GM18507 (cell line): ENCODE measurements at regions not wholly inside any gene's neighbourhood (a gene's known extent, or its start where the extent isn't known, plus 50 kb on each side); places are given as distances from the start of the nearest gene placed in this dataset.

Source experiments
- DNase-seq: peaks from one replicate; pipeline ENCODE4 v3.0.0; 2011; ENCODE audit warnings: low read depth; ENCODE audit not compliant: insufficient read length; ENCODE audit errors: extremely low spot score
- FAIRE-seq: peaks from 2 replicates; lab custom pipeline; 2011; peaks lifted over from hg19 to GRCh38; lab: Jason Lieb, UNC

DNA sequence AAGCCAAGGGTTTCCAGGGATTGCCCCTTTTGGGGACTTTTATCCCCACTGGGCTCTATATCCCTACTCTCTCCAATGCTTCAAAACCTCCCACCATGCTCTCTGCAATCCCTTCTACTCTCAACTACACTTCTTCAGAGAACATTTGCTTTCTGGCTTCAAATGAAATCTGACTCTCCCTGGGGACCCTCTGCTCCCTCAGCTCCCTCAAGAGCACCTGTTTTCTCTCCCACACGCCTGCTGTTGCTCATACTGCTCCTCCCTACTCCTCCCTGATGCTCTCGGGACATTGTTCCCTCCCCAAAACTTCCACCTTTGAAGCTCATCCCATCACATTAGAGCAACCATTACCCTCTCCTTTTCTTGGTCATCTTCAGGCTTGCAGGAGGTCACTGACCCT lies 344.9 kb downstream of the CDK5RAP2 start:
- DNase-seq (no peak), FAIRE-seq (no peak)

DNA sequence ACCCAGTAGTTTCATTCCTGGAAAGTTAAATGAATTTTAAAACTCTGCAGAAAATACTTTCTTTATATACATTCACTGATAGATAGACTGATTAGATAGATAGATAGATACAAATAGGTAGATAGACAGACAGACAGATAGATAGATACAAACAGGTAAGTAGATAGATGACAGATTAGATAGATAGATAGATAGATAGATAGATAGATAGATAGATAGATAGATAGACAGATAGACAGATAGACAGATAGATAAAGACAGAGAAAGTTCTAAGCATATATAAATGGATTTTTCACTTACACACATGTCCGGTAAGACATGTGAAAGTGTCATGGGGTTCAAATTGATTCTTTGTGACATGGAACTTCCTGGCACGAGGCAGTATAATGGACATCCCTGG lies 349.7 kb downstream of the CDK5RAP2 start:
- FAIRE-seq (no peak), DNase-seq (no peak)

DNA sequence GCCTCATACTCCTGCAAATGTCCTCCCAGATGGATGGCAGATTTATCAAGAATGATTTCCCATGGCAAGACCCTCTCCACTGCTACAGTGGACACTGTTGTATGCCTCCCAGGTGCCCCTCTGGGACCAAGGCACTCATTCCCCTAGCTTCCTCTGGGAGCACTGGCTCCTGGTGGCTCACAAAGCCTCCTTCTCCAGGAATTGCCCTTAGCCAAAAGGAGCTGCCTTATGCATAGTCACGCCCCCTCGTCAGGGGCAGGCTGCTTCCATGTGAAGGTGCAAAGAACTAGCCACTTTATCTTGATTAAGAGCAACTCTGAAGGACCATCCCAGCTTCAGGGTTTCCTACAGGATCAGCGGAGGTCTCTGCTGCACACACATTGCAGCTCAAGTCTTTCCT lies 358.1 kb downstream of the CDK5RAP2 start:
- FAIRE-seq: no peak

DNA sequence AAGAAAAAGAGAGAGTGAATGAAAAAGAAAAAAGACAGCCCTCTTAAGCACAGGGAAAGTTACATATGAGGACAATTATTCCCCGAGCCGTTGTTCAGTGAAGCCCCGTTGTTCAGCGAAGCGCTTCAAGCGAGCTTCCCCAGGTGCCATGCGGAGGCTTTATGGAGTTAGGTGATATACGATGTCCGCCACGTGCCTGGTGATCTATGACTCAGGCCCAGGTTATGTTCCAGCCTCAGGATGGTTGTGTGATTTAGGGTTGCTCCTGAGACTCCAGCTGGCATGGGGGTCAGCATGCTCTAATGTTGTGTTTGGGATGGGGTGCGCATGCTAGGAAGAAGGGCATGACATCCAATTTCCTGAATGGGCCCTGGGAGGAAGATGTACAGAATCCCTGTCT lies 365.6 kb downstream of the CDK5RAP2 start:
- DNase-seq (no peak), FAIRE-seq (no peak)

More for the DNA sequence above, 358.1 kb downstream of the CDK5RAP2 start:
- no peak for DNase-seq

DNA sequence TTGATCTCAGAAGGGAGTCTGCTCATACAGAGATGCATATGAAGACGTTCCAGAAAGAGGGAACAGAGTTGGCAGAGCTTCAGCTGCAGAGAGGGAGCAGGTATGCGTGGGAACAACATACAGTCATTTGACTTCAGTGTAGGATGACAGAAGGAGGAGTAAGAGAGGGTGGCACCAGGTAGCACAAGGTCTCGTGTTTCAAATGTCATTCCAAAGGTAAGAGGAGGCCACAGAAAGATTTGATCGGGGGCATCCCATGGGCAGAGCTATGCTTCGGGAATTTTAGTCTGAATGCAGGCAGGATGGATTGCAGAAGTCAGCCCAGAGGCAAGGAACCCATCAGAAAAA lies 367.1 kb downstream of the CDK5RAP2 start:
- DNase-seq (no peak), FAIRE-seq (no peak)

DNA sequence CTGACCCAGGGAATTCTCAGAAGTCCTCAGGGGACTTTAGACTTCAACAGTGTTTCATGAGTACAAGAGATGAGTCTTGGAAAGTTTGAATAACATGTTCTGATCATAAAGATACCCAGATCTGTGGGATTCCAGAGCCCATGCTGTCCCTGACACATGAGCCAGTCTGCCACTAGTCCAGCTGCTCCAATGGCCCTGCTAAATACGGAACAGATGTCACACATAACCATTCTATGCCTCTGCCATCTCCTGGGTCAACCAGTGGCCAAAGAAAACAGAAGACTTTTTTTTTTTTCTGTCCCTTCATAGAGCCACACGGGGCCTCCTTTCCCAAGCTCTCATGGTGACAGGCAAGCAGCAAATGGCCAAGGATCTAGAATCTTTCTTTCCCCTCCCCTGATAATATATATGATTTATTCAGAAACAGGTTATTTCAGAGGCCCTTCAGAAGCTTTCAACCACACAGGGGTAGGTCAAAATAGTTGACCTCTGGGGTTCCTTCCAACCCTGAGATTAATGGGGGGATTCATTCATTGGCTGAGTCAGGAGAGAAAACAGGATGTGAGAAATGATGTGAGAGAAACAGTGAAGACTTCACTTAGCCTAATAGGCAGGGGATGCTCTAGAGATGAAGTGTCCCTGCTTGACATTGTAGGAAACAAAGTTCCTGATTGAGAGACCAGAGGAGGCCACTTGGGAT lies 367.7 kb downstream of the CDK5RAP2 start:
- FAIRE-seq (no peak), DNase-seq (no peak)

DNA sequence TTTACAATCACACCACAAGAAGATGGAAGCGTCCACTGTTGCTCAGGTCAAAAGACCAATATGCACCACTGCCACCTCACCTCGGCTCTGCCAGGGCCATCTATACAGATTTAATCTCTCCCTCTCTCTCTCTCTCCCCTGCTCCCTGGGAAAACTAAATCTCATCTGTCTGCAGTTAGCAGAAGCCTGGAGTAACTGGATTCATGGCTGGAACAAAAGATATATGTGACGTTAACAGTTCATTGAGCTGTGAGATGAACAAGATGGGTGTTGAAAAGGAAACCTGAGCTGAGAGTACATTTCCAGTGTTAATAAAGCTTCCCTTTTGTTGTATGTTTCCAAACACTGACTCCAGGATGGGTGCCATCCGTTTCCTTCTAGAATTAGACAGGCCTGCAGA lies 369.7 kb downstream of the CDK5RAP2 start:
- no peak for FAIRE-seq

DNA sequence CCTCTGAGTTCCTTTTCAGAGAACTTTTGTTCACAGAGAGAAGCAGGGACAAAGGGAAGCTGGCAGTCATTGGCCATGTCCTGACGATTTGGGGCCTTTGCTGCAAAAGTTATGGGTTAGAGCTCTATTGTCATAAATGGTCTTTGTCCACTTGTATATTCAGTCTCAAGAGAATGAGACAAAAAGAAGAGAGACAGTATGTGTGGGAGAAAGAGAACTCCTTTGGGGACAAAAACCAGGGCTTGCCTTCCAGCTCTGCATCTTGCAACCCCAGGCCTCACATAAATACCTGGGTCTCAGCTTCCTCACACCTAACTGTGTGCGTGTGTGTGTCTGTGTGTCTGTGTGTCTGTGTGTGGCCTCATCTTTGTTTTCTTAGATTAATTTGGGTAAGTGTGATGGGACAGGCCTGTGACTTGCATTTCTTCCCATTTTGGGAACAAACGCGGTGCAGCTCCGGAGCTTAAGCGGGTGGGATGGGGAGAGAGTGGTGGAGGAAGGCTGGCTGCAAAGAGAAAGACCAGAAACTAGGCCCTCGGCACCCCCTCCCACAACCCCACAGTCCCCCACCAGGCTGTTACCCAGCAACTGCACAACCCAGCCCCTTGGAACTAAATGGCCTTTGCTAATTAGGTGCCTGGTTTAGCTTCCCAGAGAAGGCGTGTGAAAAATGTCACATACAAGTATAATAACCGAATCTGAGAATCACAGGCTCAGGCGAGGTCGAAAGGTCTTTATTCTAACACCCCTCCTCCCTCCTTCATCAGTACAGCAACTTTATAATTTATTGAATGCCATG lies 376.9 kb downstream of the CDK5RAP2 start:
- no peak for FAIRE-seq
- no peak for DNase-seq

More for the DNA sequence above, 369.7 kb downstream of the CDK5RAP2 start:
- DNase-seq: no peak

DNA sequence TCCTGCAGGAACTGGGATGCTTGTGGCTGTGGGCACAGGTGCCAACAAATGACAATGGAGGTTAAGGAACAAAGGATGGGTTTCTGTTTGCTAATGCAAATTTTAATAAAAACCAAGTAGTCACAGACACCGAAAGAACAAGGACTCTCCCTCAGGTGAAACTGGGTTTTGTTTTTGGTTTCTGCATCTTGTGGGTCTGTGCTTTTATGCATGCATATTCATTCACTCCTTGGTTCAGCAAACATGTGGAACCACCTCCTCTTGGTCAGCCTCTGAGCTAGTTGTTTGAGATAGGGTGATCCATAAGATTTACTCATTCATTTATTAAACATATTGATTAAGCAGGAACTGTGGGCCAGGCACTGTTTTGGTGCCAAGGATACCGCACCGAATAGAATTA lies 381.9 kb downstream of the CDK5RAP2 start:
- no peak for DNase-seq
- no peak for FAIRE-seq

DNA sequence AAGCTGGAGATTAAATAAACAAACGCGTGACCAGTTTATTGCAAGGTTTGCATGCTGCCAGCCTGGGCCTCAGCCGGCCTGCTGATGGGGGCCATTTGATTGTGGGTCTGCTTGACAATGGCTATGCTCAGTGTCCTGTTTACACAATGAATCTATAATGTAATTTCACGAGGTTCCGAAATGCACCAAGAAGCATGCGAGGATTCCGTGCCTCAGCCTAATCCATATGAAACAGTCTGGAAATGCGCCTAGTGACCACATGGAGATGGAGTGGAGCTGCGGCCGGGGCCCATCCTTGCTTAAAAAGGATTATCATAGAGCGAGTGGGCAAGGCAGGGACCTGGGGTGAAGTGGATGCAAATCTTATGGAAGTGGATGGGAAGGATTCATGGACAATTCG lies 382.4 kb downstream of the CDK5RAP2 start:
- FAIRE-seq (no peak), DNase-seq (no peak)

DNA sequence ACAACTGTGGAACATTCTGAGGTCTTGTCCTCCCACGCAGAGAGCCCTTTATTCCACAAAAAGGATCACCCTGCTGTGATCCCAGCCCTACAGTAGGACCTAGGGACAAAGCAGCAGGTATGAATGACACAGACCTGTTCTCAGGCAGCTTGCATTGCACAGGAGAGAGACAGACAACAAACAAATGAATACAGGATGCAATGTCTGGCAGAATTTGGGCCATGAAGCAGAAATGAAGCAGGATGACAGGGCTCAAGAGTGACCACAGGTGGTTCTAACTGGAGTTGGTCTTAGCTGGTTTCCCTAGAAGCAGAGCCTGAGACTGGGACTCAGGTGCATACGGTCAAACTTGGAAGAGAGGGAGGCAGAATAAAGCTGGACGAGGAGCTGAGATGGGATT lies 388.8 kb downstream of the CDK5RAP2 start:
- no peak for DNase-seq
- no peak for FAIRE-seq

DNA sequence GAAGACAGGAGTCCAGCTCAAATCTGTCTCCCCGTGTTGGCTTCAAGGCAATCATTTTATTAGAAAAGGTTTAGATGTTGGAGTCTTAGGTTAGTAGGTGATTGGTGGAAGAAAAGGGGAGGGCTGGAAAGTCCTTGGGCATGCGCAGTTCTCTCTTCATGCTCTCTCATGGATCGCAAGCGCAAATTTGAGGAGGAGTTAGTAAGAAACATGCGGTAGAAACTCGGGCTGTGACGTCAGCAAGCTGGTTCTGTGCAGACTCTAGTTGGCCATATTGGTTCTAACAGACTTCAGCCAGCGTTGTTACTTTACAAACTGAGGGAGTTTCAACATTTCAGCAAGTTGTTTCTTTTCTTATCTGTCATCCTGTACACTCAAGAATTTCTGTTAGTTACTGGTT lies 392.2 kb downstream of the CDK5RAP2 start:
- FAIRE-seq (no peak), DNase-seq (no peak)

DNA sequence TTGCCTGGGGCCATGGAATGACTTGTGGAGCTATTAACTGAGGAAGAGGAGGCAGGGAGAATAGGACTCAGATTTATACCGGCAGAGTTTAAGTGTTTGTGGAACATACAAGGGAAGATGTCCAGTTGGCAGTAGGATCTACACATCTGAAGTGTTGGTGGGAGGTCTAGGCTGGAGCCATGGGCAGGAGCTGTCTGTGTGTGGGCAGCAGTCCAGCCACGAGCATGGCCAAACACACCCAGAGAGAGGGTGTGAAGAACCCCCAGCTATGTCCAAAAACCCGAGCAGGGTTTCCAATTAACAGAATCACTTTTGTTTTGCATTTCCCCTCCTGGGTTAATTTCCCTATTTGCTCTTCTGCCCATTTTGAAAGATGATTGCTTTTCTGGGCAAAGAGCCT lies 393.7 kb downstream of the CDK5RAP2 start:
- no peak for FAIRE-seq
- no peak for DNase-seq

DNA sequence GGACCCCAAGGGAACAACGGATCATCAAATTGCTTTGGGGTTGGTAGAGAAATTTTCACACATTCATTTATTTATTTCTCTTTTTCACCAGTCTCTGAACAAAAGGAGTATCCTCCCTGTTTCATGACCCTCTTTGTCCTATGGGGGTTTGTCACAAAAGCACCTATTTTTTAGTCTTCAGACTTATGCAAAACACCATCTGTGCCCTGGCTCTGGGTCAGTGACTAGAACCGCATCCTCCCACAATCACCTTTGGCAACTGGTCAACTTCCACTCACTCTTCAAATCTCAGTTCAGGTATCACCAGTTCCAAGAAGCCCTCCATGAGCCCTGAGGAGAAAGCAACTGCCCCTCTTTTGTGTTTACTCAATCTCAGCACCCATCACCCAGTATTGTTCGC lies 395.7 kb downstream of the CDK5RAP2 start:
- DNase-seq: no peak
- FAIRE-seq: no peak

DNA sequence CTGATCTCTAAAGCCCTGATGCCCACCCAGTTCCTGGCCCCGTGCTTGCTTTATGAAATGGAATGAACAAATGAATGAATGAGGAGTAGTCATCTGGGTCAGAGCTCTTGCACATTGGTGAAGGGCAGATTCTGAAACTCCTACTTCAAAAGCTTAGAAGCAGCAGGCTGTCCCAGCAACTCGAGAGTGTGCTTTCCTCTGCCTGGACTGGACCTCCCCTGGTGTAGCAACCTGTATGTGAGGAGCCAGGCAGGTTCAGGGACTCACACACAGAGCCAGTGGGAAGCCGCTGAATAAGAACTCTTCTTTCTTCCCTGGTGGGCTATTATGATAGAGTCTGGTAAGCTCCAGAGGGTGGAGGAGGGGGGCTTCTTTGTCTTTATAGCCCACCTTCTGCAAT lies 396.4 kb downstream of the CDK5RAP2 start:
- no peak for FAIRE-seq
- DNase-seq: no peak

DNA sequence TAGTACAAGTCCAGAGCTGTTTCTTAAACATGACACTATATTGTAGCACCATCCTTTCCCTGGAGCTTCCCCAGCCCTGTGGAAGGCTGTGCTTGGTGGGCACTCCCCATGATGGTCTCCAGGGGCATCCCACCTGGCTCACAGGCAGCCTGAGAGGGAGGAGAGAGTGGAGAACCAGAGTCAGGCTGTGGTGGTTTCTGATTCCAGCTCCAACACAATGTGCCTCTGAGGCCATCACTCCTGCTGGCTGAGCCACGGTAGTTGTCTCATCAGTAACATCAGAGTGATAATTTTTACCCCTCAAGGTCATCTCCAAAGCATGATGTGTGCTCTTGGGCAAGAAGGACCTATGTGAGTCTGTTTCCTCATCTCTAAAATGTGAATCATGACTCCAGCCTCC lies 398.0 kb downstream of the CDK5RAP2 start:
- no peak for DNase-seq
- no peak for FAIRE-seq

DNA sequence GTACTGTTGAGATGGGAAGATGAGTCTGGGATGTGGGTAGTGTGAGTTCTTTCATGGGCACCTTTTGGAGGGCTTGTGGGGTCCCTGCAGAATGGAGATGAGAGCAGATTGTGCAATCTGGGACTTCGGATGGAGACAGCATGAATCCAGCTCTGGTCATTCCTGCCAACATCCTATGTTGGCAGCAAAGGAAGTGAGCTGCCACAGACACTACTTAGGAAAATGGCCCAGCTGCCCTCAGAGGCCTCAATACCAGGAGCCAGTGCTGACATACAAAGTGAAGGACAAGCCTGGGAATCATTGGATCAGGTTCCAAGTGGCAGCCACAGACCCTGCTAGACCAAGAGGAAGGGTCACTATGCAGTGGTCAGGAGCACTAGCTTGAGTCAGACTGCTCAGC lies 402.8 kb downstream of the CDK5RAP2 start:
- FAIRE-seq (no peak), DNase-seq (no peak)

DNA sequence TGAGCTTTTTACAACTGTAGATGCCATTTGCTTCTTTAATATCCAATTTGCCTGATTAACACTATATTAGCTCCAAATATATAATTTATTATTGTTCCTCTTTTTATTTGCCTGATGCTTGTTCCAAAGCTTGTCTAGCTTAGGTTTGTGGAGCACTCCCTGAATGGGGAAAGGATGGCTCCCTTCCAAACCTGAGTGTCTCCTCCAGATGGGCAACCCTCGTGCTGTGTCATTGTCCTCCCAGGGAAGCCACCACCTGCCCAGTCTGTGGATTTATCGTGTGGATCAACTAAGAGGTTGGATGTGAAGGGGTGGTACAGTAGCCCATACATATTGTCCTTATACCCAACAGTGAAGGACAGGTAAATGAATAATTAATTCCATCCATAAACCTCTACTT lies 404.9 kb downstream of the CDK5RAP2 start:
- no peak for DNase-seq

DNA sequence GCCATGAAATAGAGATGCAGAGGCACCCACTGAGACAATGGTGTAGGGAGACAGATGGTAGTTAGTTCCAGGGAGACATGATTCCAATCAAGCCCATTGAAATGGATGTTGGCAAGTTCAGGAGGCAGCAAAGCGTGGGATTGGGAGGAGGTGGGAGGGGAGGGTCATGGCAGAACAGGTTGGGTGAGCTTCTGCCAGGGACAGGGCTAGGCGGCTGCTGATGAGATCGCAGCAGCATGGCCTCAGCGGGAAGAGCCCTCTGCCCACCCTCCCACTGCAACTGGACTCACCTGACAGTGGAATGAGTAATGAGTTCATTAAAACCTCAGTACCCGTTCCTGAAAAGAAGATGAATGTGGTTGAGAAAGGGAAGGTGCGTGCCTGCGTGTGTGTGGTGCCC lies 418.2 kb downstream of the CDK5RAP2 start:
- DNase-seq (no peak), FAIRE-seq (no peak)

More for the DNA sequence above, 404.9 kb downstream of the CDK5RAP2 start:
- no peak for FAIRE-seq

DNA sequence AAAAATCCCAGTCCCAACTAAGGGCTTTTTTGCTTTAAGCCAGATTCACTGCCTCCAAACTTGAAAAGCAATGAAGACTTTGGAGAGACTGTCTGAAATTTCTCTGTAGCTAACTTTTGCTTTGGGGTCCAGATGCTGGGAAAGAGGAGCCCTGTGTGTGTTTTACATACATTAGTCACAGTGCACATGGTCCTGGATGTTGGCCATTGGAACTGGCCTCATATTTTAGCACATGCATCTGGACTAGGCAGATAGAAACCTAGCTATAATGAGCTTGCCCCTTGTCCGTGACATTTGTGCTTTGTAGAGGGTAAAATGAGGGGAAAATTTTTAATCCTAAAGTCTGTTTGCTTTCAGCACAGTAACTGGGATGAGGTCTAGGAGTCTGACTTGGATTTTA lies 421.7 kb downstream of the CDK5RAP2 start:
- FAIRE-seq (no peak), DNase-seq (no peak)

DNA sequence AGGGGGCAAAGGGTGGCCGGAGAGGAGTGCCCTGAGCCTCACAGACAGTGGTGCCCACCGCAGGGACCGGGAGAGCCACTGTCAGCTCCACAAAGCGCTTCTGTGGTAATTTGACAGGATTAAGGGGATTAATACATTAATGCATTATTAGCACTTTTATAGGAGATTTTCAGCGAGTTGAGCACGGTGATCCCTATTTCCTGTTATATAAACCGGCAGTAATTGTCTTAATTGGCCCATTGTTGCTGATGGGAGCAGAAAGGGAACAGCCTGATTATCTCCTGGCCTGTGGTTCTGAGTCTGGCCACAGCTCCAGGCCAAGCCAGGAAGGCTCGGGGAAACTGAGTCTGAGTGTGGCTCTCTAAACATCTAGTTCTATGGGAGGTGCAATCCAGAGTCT lies 423.6 kb downstream of the CDK5RAP2 start:
- FAIRE-seq (no peak), DNase-seq (no peak)
